GM06990 (cell line): ENCODE measurements at regions not wholly inside any gene's neighbourhood (a gene's known extent, or its start where the extent isn't known, plus 50 kb on each side); places are given as distances from the start of the nearest gene placed in this dataset.
A peak's percentile ranks its signal among the peaks of the same experiment; 100 is the strongest.

Source experiments
- DNase-seq: peaks from one replicate; pipeline ENCODE4 v3.0.0-alpha.2; 2011; ENCODE audit not compliant: insufficient read length; ENCODE audit errors: extremely low read depth
- H3K27me3 ChIP-seq: replicated peaks from 2 replicates; pipeline ENCODE4 v1.6.0; 2011; ENCODE audit warnings: low read length; ENCODE audit not compliant: control insufficient read depth, insufficient read depth
- H3K36me3 ChIP-seq: 2 replicates; pipeline ENCODE4 v1.5.1; 2011; ENCODE audit warnings: low read length; ENCODE audit not compliant: control insufficient read depth, insufficient read depth
- H3K4me3 ChIP-seq: replicated peaks from 2 replicates; pipeline ENCODE4 v1.5.1; 2011; ENCODE audit warnings: low read depth, mild to moderate bottlenecking, control low read depth, low read length
- TF ChIP-seq, protein P1 (sequence below): IDR thresholded peaks from 2 replicates; pipeline ENCODE4 v1.5.1; 2011; ENCODE audit warnings: low read length, control low read depth, mild to moderate bottlenecking, inconsistent platforms; ENCODE audit not compliant: insufficient read depth, poor library complexity, severe bottlenecking

GRCh38 chr10:117449636-117450035, 74.4 kb upstream of the PDZD8 start:
- no peak for DNase-seq
- Histone ChIP-seq H3K36me3 (no peaks in the 10 kb centered on the region), H3K27me3 (peaks cover 1% of the 10 kb centered on the region; the same call in 1 of the 2 replicates), H3K4me3 (no peak overlapping the region)
- TF ChIP-seq, protein P1, sequence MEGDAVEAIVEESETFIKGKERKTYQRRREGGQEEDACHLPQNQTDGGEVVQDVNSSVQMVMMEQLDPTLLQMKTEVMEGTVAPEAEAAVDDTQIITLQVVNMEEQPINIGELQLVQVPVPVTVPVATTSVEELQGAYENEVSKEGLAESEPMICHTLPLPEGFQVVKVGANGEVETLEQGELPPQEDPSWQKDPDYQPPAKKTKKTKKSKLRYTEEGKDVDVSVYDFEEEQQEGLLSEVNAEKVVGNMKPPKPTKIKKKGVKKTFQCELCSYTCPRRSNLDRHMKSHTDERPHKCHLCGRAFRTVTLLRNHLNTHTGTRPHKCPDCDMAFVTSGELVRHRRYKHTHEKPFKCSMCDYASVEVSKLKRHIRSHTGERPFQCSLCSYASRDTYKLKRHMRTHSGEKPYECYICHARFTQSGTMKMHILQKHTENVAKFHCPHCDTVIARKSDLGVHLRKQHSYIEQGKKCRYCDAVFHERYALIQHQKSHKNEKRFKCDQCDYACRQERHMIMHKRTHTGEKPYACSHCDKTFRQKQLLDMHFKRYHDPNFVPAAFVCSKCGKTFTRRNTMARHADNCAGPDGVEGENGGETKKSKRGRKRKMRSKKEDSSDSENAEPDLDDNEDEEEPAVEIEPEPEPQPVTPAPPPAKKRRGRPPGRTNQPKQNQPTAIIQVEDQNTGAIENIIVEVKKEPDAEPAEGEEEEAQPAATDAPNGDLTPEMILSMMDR = peak; percentile 27

- TF ChIP-seq, protein P1 = no peak
- Histone ChIP-seq H3K36me3 (no peaks in the 10 kb centered on the region), H3K27me3 (peaks cover 1% of the 10 kb centered on the region; the same call in 1 of the 2 replicates), H3K4me3 (no peak overlapping the region)
- no peak for DNase-seq
These were observed 73.6 kb upstream of the PDZD8 start for GRCh38 chr10:117448802-117449201.

DNA sequence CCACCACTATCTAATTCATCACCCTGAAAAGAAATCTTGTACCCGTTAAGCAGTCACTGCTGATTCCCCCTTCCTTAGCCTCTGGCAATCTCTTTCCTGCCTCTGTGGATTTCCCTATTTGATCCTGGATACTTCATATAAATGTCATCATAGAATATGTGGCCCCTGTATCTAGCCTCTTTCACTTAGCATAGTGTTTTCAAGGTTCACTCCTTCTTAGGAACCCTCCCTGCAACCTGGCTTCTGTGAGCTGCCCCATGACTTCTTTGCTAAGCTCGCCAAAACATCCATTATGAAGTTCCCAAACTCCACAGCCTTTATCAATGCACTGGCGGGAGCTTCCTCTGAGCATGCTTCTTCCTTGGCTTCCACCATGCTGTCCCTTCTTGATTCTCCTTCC, 70.8 kb upstream of the PDZD8 start:
- TF ChIP-seq, protein P1 = no peak
- Histone ChIP-seq H3K36me3 (no peaks in the 10 kb centered on the region), H3K4me3 (no peak overlapping the region), H3K27me3 (peaks cover under 1% of the 10 kb centered on the region; the same call in 1 of the 2 replicates)
- DNase-seq = no peak

DNA sequence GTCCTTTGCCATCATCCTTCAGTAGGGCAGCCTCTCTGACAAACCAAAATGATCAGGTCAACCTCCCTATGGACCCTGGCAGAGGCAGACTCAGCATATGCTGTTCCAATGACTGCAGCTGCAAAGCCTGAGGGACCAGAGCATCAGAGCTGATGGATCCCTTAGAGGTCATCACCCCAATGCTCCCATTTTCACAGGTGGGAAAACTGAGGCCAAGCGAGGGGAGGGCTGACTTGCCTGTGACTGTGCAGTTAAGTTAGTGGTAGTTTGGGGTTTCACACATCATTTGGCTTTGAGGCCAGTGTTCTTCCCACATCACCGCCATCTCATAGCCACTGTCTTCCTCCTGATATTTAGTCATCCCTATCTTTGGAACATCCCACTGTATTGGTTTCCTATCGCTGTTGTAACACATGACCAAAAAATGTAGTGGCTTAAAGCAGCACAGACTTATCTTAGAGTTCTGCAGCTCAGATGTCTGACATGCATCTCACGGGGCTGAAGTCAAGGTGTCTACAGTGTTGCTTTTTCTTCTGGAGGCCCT, 69.3 kb upstream of the PDZD8 start:
- H3K4me3 ChIP-seq = no peak overlapping the region
- H3K27me3 ChIP-seq = no peaks in the 10 kb centered on the region
- TF ChIP-seq, protein P1 = no peak
- DNase-seq = no peak
- H3K36me3 ChIP-seq = no peaks in the 10 kb centered on the region

GRCh38 chr10:117443686-117444041, 68.4 kb upstream of the PDZD8 start:
- no peak overlapping the region for H3K4me3 ChIP-seq
- TF ChIP-seq, protein P1 = no peak
- no peak for DNase-seq
- H3K27me3 ChIP-seq = no peaks in the 10 kb centered on the region
- H3K36me3 ChIP-seq = no peaks in the 10 kb centered on the region
